GM12891 (cell line): ENCODE measurements at regions not wholly inside any gene's neighbourhood (a gene's known extent, or its start where the extent isn't known, plus 50 kb on each side); places are given as distances from the start of the nearest gene placed in this dataset.
"Not testable (repeated sequence)": the region's sequence is repeated elsewhere in the genome, so short reads cannot be mapped to it uniquely, and the experiment has no call there.

Experiments
- DNase-seq: peaks from one replicate; pipeline ENCODE4 v3.0.0; 2011; ENCODE audit warnings: low spot score; ENCODE audit not compliant: insufficient read length
- FAIRE-seq: peaks from 2 replicates; lab custom pipeline; 2011; peaks lifted over from hg19 to GRCh38; lab: Jason Lieb, UNC
- PAX5 ChIP-seq: IDR thresholded peaks from 2 replicates; pipeline ENCODE4 v1.6.1; 2011; ENCODE audit warnings: low read length, moderate library complexity, mild to moderate bottlenecking; ENCODE audit not compliant: insufficient read depth, severe bottlenecking
- POLR2A ChIP-seq: IDR thresholded peaks from 2 replicates; pipeline ENCODE4 v1.6.1; 2011; ENCODE audit warnings: low read depth, low read length, control low read depth
- POLR2AphosphoS5 ChIP-seq: IDR thresholded peaks from 2 replicates; pipeline ENCODE4 v1.6.1; 2011; ENCODE audit warnings: low read depth, low read length, control low read depth
- POU2F2 ChIP-seq: IDR thresholded peaks from 2 replicates; pipeline ENCODE4 v1.6.1; 2011; ENCODE audit warnings: low read depth, mild to moderate bottlenecking, control low read depth, low read length, moderate library complexity
- SPI1 ChIP-seq: IDR thresholded peaks from 2 replicates; pipeline ENCODE4 v1.6.1; 2011; ENCODE audit warnings: low read depth, low read length, control low read depth
- TAF1 ChIP-seq: IDR thresholded peaks from 2 replicates; pipeline ENCODE4 v1.6.1; 2011; ENCODE audit warnings: low read depth, low read length, control low read depth

DNA sequence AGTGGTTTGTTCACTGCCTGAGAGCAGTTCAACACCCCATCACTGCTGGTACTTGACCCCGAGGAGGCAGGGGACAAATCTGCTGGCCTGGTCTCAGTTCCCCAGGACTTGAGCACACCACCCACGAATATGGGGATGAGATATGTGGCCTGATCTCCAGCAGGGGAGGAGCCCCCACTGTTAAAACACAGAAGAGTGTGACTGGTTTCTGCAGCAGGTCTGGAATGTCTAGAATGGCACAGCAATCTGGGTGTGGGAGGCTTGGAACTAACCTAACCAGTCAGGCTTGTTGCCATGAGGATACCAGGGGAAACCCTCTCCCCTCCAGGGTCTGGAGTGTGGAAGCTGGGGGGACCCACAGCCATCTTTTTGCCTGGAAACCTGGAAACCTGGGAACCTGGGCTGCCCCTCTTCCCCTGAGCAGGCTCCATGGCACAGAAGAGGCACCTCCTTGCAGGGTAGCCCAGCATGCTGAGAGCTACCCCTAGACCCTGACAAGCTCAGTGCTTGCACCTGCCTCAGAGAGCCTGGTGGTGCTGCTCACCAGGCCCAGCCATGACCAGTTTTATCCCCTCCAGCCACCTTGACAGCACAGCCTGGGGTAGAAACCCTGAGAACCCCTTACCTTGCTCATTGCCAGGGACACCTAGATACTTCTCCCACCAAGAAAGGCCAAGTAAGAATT lies 273.8 kb downstream of the LIG4 start:
- TF ChIP-seq SPI1: no peak
- TF ChIP-seq POLR2A: no peak
- TF ChIP-seq TAF1: no peak
- TF ChIP-seq POU2F2: no peak
- TF ChIP-seq POLR2AphosphoS5: no peak
- no peak for TF ChIP-seq PAX5
- DNase-seq: no peak
- FAIRE-seq: no peak

DNA sequence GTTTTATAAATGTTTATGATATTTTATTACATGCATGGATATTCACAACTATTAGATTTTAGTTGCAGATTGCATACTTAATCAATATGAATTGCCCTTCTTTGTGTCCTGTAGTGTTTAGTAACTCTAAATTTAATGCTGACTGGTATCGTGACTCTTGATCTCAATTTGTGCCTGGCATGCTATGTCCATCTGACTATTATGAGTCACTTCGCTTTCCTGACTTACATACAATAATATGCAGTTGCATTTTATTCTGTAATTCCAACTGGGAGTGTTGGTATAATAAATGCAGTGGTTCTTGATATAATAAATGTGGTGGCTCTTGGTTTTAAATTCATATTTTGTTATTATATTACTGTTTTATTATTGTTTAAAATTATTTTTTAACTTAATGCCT lies 277.5 kb downstream of the LIG4 start:
- FAIRE-seq (no peak), DNase-seq (no peak)
- TF ChIP-seq POLR2AphosphoS5 (no peak), SPI1 (no peak), PAX5 (no peak), POU2F2 (no peak), POLR2A (no peak), TAF1 (no peak)

DNA sequence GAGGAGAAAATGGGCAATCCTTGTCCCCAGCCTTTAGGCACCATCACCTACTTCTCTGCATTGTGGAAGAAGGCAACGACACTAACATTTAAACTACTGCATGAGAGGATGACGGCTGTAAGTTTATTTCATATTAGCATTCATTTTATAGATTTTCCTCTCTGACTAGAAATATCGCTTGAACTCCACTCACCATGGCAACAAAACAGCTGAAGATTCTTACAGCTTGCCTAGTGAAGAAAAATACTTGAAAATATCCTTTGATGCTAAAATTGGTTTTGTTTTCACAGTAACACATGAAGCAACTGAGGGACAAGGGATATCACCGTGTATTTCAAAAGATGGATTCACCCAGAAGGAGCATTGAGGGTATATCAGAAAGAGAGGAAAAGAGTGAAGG lies 284.3 kb downstream of the LIG4 start:
- TF ChIP-seq POU2F2: no peak
- TF ChIP-seq PAX5: no peak
- no peak for TF ChIP-seq SPI1
- FAIRE-seq: no peak
- DNase-seq: no peak

DNA sequence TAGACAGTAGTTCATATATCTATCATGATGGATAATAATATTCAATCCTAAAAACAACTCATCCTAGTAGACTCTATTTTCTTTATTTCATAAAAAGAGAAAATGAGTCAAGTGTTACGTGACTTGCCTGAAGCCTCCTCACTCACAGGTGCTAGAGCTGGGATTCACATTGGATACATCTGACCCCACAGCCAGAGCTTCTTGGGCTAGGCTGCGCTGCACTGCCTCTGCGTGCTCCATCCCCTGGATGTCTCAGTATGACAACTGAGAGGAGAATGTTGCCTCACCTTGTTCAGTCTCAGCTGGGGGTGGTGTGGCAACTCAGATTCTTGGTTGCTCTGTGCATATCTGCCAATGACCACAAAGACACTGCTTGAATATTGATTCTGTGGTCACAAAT lies 286.6 kb downstream of the LIG4 start:
- FAIRE-seq (no peak), DNase-seq (no peak)
- TF ChIP-seq TAF1 (no peak), SPI1 (no peak), PAX5 (no peak), POU2F2 (no peak), POLR2AphosphoS5 (no peak), POLR2A (no peak)

DNA sequence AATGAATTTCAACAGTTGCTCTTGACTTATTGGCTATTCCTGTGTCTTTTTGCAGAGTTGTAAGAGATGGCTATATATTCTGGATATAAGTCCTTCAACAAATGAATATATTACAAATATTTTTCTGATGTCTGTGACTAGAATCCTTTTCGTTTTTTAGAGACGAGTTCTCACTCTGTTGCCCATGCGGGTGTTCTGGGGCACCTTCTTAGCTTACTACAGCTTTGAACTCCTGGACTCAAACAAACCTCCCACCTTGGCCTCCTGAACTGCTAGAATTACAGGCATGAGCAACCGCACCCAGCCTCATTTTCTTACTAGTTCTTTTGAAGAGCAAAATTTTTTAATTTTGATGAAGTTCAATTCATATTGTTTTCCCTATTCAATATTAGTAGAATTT lies 287.8 kb downstream of the LIG4 start:
- no peak for FAIRE-seq
- DNase-seq: no peak
- TF ChIP-seq PAX5: no peak
- TF ChIP-seq POU2F2: no peak
- no peak for TF ChIP-seq POLR2A
- no peak for TF ChIP-seq SPI1
- TF ChIP-seq POLR2AphosphoS5: no peak
- TF ChIP-seq TAF1: no peak

DNA sequence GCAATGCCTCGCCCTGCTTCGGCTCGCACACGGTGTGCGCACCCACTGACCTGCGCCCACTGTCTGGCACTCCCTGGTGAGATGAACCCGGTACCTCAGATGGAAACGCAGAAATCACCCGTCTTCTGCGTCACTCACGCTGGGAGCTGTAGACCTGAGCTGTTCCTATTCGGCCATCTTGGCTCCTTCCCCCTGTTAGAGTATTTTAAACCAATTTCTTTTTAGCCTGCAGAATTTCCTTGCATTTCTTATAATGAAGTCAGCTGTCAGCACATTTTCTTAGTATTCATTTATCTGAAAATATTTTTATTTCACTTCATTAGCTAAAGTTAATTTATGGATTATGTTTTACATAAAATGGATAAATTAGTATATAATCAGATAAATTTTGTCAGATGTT lies 288.8 kb downstream of the LIG4 start:
- DNase-seq, FAIRE-seq: not testable (repeated sequence)

DNA sequence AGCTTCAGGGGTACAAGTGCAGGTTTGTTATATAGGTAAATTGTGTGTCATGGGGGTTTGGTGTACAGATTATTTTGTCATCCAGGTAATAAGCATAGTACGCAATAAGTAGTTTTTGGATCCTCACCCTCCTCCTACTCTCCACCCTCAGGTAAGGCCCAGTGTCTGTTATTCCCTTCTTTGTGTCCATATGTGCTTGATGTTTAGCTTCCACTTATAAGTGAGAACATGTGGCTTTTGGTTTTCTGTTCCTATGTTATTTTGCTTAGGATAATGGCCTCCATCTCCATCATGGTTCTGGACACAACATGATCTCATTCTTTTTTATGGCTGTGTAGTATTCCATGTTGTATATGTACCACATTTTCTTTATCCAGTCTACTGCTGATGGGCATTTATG lies 298.4 kb downstream of the LIG4 start:
- FAIRE-seq: not testable (repeated sequence)

DNA sequence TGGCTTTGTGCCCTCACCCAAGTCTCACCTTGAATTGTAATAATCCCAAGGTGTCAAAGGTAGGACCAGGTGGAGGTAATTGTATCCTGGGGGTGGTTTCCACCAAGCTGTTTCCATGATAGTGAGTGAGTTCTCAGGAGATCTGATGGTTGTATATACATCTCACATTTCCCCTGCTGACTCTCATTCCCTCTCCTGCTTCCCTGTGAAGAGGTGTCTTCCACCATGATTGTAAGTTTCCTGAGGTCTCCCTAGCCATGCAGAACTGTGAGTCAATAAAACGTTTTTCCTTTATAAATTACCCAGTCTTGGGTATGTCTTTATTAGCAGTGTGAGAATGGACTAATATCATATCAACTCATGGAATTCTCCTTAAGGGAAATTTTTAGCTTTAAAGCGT lies 302.6 kb downstream of the LIG4 start:
- no peak for TF ChIP-seq SPI1
- no peak for TF ChIP-seq TAF1
- TF ChIP-seq POLR2AphosphoS5: no peak
- TF ChIP-seq PAX5: no peak
- no peak for TF ChIP-seq POU2F2
- TF ChIP-seq POLR2A: no peak
- DNase-seq (no peak), FAIRE-seq (no peak)

More for the DNA sequence above, 298.4 kb downstream of the LIG4 start:
- DNase-seq: not testable (repeated sequence)

DNA sequence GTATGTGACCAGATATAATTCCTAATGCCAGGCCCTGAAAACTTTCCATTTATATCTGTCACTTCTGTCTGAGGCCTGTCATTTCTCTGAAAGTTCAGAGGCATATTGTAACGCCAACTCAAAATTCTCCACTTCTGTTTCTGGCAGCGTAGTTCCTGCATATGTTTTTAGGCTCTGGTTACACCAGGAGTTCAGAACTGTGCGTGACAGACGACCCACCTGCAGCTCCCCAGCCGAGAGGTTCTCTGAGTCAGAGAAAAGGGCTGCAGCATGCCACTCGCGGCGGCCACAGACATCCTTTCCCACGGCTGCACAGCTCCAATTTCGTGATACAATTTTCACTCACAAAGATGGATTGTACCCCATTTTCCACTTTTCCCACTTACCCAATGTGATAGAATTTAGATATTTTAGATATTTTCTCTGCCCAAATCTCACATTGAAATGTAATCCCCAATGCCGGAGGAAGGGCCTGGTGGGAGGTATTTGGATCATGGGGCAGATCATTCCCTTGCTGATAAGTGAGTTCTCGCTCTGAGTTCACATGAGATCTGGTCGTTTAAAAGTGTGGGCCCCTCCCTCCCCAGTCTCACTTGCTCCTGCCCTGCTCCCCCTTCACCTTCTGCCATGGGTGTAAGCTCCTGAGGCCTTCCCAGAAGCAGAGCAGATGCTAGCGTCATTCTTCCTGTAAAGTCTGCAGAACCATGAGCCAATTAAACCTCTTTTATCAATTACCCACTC lies 308.1 kb downstream of the LIG4 start:
- TF ChIP-seq SPI1: no peak
- DNase-seq (no peak), FAIRE-seq (no peak)

DNA sequence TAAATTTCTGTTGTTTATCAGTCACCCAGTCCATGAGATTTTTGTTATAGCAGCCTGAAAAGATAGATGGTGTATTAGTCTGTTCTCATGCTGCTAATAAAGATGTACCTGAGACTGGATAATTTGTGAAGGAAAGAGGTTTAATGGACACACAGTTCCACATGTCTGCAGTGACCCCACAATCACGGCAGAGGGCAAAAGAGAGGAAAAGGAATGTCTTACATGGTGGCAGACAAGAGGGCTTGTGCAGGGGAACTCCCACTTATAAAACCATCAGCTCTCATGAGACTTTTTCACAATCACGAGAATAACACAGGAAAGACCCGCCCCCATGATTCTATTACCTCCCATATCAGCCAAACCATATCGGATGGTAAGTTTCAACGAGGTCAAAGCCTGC lies 309.2 kb downstream of the LIG4 start:
- DNase-seq (no peak), FAIRE-seq (no peak)
- TF ChIP-seq POLR2A: no peak
- no peak for TF ChIP-seq POLR2AphosphoS5
- no peak for TF ChIP-seq TAF1
- TF ChIP-seq SPI1: no peak
- no peak for TF ChIP-seq POU2F2
- no peak for TF ChIP-seq PAX5

DNA sequence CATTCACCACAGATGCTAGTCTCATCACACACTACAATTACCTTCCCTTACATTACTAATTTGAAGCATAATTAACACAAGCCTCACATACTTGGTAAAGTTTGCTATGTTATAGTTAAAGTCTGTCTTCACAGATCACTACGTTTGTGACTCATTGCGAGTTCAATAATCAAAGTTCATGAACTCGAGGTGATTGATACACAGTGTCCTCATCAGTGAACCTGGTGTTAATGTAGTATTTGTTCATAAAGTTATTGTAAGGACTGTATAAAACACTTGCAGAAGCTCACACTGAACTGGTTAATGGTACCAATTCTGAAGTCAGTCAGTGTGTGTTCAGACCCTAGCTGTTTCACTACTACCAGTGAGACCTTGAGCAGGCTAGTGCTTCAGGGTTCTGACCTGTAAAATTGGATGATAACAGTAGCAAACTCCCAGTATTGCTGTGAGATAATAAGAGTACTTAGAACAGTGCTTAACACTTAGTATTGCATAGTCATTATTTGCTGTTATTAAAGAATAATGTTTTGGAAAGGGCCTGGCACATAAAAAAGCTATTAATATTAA lies 313.3 kb downstream of the LIG4 start:
- FAIRE-seq: no peak
- no peak for TF ChIP-seq SPI1
- no peak for TF ChIP-seq TAF1
- no peak for TF ChIP-seq POU2F2
- no peak for TF ChIP-seq POLR2A
- no peak for TF ChIP-seq POLR2AphosphoS5
- TF ChIP-seq PAX5: no peak
- no peak for DNase-seq
